Mesodermal cell (in vitro differentiated cells): ENCODE measurements at regions not wholly inside any gene's neighbourhood (a gene's known extent, or its start where the extent isn't known, plus 50 kb on each side); places are given as distances from the start of the nearest gene placed in this dataset.
"Not testable (repeated sequence)": the region's sequence is repeated elsewhere in the genome, so short reads cannot be mapped to it uniquely, and the experiment has no call there.

Experiments
- H3K27ac ChIP-seq: 2 replicates; pipeline ENCODE4 v1.7.0; 2013; ENCODE audit warnings: mild to moderate bottlenecking, low read depth, low read length, moderate library complexity; ENCODE audit not compliant: severe bottlenecking
- H3K36me3 ChIP-seq: 2 replicates; pipeline ENCODE4 v1.7.1; 2013; ENCODE audit warnings: mild to moderate bottlenecking, low read length, moderate library complexity; ENCODE audit not compliant: control insufficient read depth, insufficient read depth
- H3K4me1 ChIP-seq: one replicate; pipeline ENCODE4 v1.7.1; 2013; ENCODE audit warnings: mild to moderate bottlenecking, low read length; ENCODE audit not compliant: insufficient read depth, control insufficient read depth, poor library complexity, severe bottlenecking
- H3K4me3 ChIP-seq: 2 replicates; pipeline ENCODE4 v1.7.0; 2013; ENCODE audit warnings: low read length, control low read depth, mild to moderate bottlenecking; ENCODE audit not compliant: insufficient read depth, poor library complexity, severe bottlenecking; ENCODE audit errors: extremely low read depth
- H3K9me3 ChIP-seq: 2 replicates; pipeline ENCODE4 v1.7.1; 2013; ENCODE audit warnings: mild to moderate bottlenecking, low read length, moderate library complexity; ENCODE audit not compliant: control insufficient read depth
- WGBS, 2 experiments: methylation state at CpG; one replicate each; pipeline ENCODE4 v1.1.5; 2013; ENCODE audit warnings: missing lambda C conversion rate in 2 of 2; ENCODE audit not compliant: insufficient coverage in 2 of 2; 5-methylcytosine and 5-hydroxymethylcytosine counted together

- WGBS, 2 experiments, result 83 to 93% methylated on average over 3 of the region's 5 CpGs
- no peak overlapping the region for H3K4me3 ChIP-seq
- peaks cover 5% of the 10 kb centered on the region for H3K9me3 ChIP-seq
- no peaks in the 10 kb centered on the region for H3K36me3 ChIP-seq
- no peak overlapping the region for H3K27ac ChIP-seq
- H3K4me1 ChIP-seq, result no peaks in the 10 kb centered on the region
Measured at GRCh38 chr3:174457758-174458157, 401.4 kb upstream of the NAALADL2 start.

- no peak overlapping the region for H3K4me3 ChIP-seq
- no CpG with 5 or more reads among the region's 1 CpG for WGBS, 2 experiments
- no peaks in the 10 kb centered on the region for H3K4me1 ChIP-seq
- H3K36me3 ChIP-seq, result no peaks in the 10 kb centered on the region
- H3K9me3 ChIP-seq, result peaks cover 2% of the 10 kb centered on the region
- no peak overlapping the region for H3K27ac ChIP-seq
Measured at GRCh38 chr3:174460831-174461230, 398.3 kb upstream of the NAALADL2 start.

GRCh38 chr3:174462916-174463315 lies 396.2 kb upstream of the NAALADL2 start:
- H3K36me3 ChIP-seq, result no peaks in the 10 kb centered on the region
- no peaks in the 10 kb centered on the region for H3K9me3 ChIP-seq
- H3K4me3 ChIP-seq, result no peak overlapping the region
- no peak overlapping the region for H3K27ac ChIP-seq
- H3K4me1 ChIP-seq, result no peaks in the 10 kb centered on the region

DNA sequence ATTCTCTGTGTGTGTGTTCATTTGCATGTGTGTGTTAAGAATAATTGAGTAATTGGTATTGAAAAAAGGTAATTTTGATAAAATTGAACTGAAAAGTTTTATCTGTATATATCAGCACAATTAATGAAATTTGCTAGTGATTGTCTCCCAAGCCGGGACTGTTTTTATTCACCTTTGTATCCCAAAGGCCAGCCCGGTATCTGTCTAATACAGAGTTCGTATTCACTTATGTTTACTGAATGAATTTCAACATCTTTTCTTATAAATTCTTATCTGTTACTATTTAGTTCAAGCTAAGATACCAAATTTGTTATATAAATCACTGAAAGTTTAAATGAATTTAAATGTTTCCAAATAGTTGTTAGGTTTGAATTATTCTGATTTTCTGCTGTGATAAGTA lies 394.0 kb upstream of the NAALADL2 start:
- Histone ChIP-seq H3K4me3 (no peak overlapping the region), H3K36me3 (no peaks in the 10 kb centered on the region), H3K9me3 (no peaks in the 10 kb centered on the region), H3K27ac (no peak overlapping the region), H3K4me1 (no peaks in the 10 kb centered on the region)
- 100% methylated on average over 2 of the region's 3 CpGs; no CpG with 5 or more reads in 1 of the 2 experiments for WGBS, 2 experiments

GRCh38 chr3:174466471-174467054 lies 392.6 kb upstream of the NAALADL2 start:
- no peaks in the 10 kb centered on the region for H3K4me1 ChIP-seq
- no peak overlapping the region for H3K27ac ChIP-seq
- no peaks in the 10 kb centered on the region for H3K9me3 ChIP-seq
- WGBS, 2 experiments, result 100% methylated on average over 1 of the region's 4 CpGs
- no peak overlapping the region for H3K4me3 ChIP-seq
- no peaks in the 10 kb centered on the region for H3K36me3 ChIP-seq

DNA sequence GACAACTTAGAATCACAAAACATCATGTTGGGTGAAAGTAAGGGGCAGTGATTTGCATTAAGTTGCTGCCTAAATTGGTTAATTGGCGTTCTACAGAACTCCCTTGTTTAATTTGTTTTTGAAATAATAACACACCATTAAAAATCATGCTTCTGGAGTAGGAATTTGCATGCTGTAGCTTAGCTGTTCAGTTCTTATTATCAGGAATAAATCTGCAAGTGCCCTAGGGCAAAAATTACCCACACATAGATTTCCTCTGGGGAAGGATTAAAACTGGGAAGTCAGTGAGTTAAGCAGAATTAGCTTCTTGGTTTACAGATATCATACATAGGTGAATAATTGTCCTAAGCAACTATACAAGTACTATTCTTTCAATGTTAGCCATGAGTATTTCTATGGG lies 381.6 kb upstream of the NAALADL2 start:
- Histone ChIP-seq H3K9me3 (no peaks in the 10 kb centered on the region), H3K4me3 (no peak overlapping the region), H3K4me1 (no peaks in the 10 kb centered on the region), H3K36me3 (no peaks in the 10 kb centered on the region), H3K27ac (no peak overlapping the region)
- no CpG with 5 or more reads among the region's 1 CpG for WGBS, 2 experiments

DNA sequence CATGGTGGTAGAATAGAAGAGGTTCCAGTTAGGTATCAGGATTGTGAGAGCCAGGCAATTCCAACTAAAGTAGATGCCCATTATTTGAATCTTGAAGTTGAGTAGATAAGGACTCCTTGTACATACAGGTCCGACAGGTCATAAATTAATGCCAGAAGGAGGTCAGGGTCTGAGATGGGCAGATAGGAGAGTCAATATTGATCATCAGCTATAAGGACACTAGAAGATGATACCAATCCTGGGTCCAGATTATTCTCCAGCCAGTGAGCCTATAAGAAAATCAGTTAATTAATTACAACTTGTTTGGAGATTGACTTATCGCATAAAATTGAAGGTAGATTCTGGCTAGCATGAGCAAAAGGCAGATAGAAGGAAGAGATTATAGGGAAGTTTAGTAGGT lies 378.4 kb upstream of the NAALADL2 start:
- Histone ChIP-seq H3K36me3 (no peaks in the 10 kb centered on the region), H3K4me1 (no peaks in the 10 kb centered on the region), H3K9me3 (no peaks in the 10 kb centered on the region), H3K27ac (no peak overlapping the region), H3K4me3 (no peak overlapping the region)
- WGBS, 2 experiments, result 90 to 93% methylated on average over 1 to 2 of the region's 2 CpGs

DNA sequence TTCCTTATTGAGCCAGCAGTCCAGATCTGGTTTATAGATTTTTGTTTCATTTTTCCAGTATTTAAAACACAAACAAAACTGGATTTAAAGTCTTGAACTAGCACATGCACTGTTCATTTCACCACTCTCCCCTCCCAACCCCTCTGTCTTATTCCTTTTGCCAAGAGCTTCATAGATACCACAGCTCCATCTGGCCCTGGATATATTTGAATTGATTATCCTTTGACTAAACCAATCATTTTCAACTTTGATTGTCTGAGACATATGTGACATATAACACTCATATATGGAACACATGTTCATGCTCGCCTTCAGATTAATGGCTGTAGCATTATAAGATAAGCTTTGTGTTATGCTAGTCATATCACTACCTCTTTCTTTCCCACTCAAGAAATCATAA lies 376.6 kb upstream of the NAALADL2 start:
- WGBS, 2 experiments, result no CpG with 5 or more reads among the region's 1 CpG
- Histone ChIP-seq H3K9me3 (no peaks in the 10 kb centered on the region), H3K27ac (no peak overlapping the region), H3K4me3 (no peak overlapping the region), H3K4me1 (no peaks in the 10 kb centered on the region), H3K36me3 (no peaks in the 10 kb centered on the region)

- Histone ChIP-seq H3K4me1 (no peaks in the 10 kb centered on the region), H3K36me3 (no peaks in the 10 kb centered on the region), H3K27ac (no peak overlapping the region), H3K4me3 (no peak overlapping the region), H3K9me3 (no peaks in the 10 kb centered on the region)
- WGBS, 2 experiments, result no CpG with 5 or more reads among the region's 1 CpG
Measured at GRCh38 chr3:174483254-174483653, 375.9 kb upstream of the NAALADL2 start.

GRCh38 chr3:174483856-174484255 lies 375.3 kb upstream of the NAALADL2 start:
- no CpG with 5 or more reads among the region's 7 CpGs for WGBS, 2 experiments
- not testable (repeated sequence) for H3K4me3 ChIP-seq, H3K4me1 ChIP-seq, H3K36me3 ChIP-seq, H3K27ac ChIP-seq, H3K9me3 ChIP-seq

DNA sequence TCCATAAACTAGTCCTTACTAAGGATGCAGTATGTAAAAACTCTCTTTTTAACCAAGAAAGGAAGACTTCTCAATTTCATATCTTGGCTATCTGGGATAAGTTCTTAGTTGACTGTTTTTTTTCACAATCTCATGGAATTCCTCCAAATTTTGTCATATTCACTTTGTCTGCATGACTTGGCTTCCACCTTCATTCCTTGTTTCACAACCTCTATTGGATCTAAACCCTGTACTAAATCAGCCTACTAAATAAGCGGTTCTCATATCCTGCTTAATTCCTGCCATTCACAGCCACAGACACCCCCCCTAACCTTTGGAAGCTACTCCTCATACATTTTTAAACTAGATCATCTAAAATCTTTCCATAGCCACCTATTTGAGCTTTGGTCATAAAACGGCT lies 370.6 kb upstream of the NAALADL2 start:
- 93 to 94% methylated on average over 1 to 2 of the region's 2 CpGs for WGBS, 2 experiments
- Histone ChIP-seq H3K4me3 (no peak overlapping the region), H3K9me3 (no peaks in the 10 kb centered on the region), H3K36me3 (no peaks in the 10 kb centered on the region), H3K27ac (no peak overlapping the region), H3K4me1 (no peaks in the 10 kb centered on the region)
